ENCODE measurements at regions not wholly inside any gene's neighbourhood (a gene's known extent, or its start where the extent isn't known, plus 50 kb on each side); places are given as distances from the start of the nearest gene placed in this dataset.

DNA sequence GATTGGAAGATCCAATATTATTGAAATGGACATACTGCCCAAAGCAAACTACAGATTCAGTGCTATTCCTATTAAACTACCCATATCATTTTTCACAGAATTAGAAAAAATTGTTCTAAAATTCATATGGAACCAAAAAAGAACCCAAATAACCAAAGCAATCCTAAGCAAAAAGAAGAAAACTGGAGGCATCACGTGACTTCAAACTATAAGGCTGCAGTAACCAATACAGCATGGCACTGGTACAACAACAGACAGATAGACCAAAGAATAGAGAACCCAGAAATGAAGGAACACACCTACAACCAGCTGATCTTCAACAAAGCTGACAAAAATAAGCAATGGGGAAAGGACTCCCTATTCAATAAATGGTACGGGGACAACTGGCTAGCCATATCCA, 765.4 kb downstream of the SORCS3 start:
- ATAC-seq (no peak), DNase-seq (ENCODE audit: low read depth, low spot score) (no peak)
- intact Hi-C loops (cut with micrococcal nuclease; ENCODE audit: unreplicated experiment): no loop called here
- no peaks in the 10 kb centered on the region for H3K4me1 ChIP-seq (ENCODE audit: control insufficient read depth, insufficient read depth, low read length)
- BruUV-seq (replicated peaks): no TSS peak
- ChIA-PET POLR2A (no interaction called here), CTCF (no interaction called here)
- H3K4me3 ChIP-seq (ENCODE audit: low read depth in 2 of 2, low read length in 2 of 2): no peak overlapping the region
- in situ Hi-C loops (cut with HindIII; ENCODE audit: low pct_unique_long_range_greater_than_20kb, low sequenced_read_pairs): no loop called here
- H3K27me3 ChIP-seq (ENCODE audit: control insufficient read depth, insufficient read depth, low read length): no peaks in the 10 kb centered on the region
- 0 out of 2 replicates have a peak, but pooled peaks cover 4% of the 10 kb centered on the region for H3K9me3 ChIP-seq (ENCODE audit: control insufficient read depth, insufficient read depth, low read depth, low read length)
- TF ChIP-seq, protein P1, sequence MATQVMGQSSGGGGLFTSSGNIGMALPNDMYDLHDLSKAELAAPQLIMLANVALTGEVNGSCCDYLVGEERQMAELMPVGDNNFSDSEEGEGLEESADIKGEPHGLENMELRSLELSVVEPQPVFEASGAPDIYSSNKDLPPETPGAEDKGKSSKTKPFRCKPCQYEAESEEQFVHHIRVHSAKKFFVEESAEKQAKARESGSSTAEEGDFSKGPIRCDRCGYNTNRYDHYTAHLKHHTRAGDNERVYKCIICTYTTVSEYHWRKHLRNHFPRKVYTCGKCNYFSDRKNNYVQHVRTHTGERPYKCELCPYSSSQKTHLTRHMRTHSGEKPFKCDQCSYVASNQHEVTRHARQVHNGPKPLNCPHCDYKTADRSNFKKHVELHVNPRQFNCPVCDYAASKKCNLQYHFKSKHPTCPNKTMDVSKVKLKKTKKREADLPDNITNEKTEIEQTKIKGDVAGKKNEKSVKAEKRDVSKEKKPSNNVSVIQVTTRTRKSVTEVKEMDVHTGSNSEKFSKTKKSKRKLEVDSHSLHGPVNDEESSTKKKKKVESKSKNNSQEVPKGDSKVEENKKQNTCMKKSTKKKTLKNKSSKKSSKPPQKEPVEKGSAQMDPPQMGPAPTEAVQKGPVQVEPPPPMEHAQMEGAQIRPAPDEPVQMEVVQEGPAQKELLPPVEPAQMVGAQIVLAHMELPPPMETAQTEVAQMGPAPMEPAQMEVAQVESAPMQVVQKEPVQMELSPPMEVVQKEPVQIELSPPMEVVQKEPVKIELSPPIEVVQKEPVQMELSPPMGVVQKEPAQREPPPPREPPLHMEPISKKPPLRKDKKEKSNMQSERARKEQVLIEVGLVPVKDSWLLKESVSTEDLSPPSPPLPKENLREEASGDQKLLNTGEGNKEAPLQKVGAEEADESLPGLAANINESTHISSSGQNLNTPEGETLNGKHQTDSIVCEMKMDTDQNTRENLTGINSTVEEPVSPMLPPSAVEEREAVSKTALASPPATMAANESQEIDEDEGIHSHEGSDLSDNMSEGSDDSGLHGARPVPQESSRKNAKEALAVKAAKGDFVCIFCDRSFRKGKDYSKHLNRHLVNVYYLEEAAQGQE (IDR thresholded peaks at IDR 0.05; ENCODE audit: insufficient read depth in 1 of 2, low read depth in 2 of 2, low read length in 1 of 2): no peak
- TF ChIP-seq, protein P2, sequence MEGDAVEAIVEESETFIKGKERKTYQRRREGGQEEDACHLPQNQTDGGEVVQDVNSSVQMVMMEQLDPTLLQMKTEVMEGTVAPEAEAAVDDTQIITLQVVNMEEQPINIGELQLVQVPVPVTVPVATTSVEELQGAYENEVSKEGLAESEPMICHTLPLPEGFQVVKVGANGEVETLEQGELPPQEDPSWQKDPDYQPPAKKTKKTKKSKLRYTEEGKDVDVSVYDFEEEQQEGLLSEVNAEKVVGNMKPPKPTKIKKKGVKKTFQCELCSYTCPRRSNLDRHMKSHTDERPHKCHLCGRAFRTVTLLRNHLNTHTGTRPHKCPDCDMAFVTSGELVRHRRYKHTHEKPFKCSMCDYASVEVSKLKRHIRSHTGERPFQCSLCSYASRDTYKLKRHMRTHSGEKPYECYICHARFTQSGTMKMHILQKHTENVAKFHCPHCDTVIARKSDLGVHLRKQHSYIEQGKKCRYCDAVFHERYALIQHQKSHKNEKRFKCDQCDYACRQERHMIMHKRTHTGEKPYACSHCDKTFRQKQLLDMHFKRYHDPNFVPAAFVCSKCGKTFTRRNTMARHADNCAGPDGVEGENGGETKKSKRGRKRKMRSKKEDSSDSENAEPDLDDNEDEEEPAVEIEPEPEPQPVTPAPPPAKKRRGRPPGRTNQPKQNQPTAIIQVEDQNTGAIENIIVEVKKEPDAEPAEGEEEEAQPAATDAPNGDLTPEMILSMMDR (IDR thresholded peaks at IDR 0.05): no peak
- TF ChIP-seq POLR2AphosphoS5 (IDR thresholded peaks at IDR 0.05; ENCODE audit: low read depth, low read length) (no peak), TCF7L2 (IDR thresholded peaks at IDR 0.05; ENCODE audit: low read depth, low read length) (no peak), SIN3A (IDR thresholded peaks at IDR 0.05; ENCODE audit: borderline replicate concordance, insufficient read depth, low read depth, low read length) (no peak)
- no peak overlapping the region for H3K27ac ChIP-seq (ENCODE audit: low read length)
- H3K36me3 ChIP-seq (ENCODE audit: control insufficient read depth, insufficient read depth, low read length): no peaks in the 10 kb centered on the region

DNA sequence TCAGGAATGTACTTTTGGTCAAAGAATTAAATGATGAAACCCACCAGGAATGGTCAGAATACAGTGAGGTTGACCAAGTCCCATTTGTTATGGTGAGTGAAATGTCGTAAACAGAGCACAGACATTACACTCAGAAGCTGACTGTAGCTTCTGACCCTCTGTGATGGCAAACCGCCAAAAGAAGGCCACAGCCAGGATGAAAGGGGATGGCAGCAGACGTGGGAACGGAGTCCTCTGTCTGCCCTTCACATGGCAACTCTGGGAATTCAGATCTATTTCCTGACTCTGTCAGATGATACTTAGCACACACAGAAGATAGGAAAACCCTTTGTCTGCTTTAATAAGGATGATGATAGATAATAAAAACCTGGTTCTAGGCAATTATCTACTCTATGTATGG, 757.1 kb downstream of the SORCS3 start:
- intact Hi-C loops (cut with micrococcal nuclease; ENCODE audit: unreplicated experiment) (no loop called here), in situ Hi-C loops (cut with HindIII; ENCODE audit: low pct_unique_long_range_greater_than_20kb, low sequenced_read_pairs) (no loop called here)
- POLR2A ChIA-PET: no interaction called here
- DNase-seq (ENCODE audit: low read depth, low spot score): no peak
- Histone ChIP-seq H3K36me3 (ENCODE audit: control insufficient read depth, insufficient read depth, low read length) (no peaks in the 10 kb centered on the region), H3K4me3 (ENCODE audit: low read depth in 2 of 2, low read length in 2 of 2) (no peak overlapping the region), H3K9me3 (ENCODE audit: control insufficient read depth, insufficient read depth, low read depth, low read length) (no peaks in the 10 kb centered on the region), H3K27me3 (ENCODE audit: control insufficient read depth, insufficient read depth, low read length) (no peaks in the 10 kb centered on the region), H3K4me1 (ENCODE audit: control insufficient read depth, insufficient read depth, low read length) (no peaks in the 10 kb centered on the region), H3K27ac (ENCODE audit: low read length) (no peak overlapping the region)
- CTCF ChIA-PET: no interaction called here
- ATAC-seq: no peak
- BruUV-seq (replicated peaks): no TSS peak
- TF ChIP-seq POLR2AphosphoS5 (IDR thresholded peaks at IDR 0.05; ENCODE audit: low read depth, low read length) (no peak), SIN3A (IDR thresholded peaks at IDR 0.05; ENCODE audit: borderline replicate concordance, insufficient read depth, low read depth, low read length) (no peak), TCF7L2 (IDR thresholded peaks at IDR 0.05; ENCODE audit: low read depth, low read length) (no peak)
- TF ChIP-seq, protein P2 (IDR thresholded peaks at IDR 0.05): no peak
- TF ChIP-seq, protein P1 (IDR thresholded peaks at IDR 0.05; ENCODE audit: insufficient read depth in 1 of 2, low read depth in 2 of 2, low read length in 1 of 2): no peak

All from Panc1 (cell line).